SK-N-SH treated with all-trans-retinoic acid at 6 μM for 48 hours (cell line): ENCODE measurements at regions not wholly inside any gene's neighbourhood (a gene's known extent, or its start where the extent isn't known, plus 50 kb on each side); places are given as distances from the start of the nearest gene placed in this dataset.

Experiments used
- ATAC-seq: fragments of 200-7000 bp; cut with Tn5 transposase; 3 replicates; pipeline ENCODE4 v1.9.1; 2020; ENCODE audit warnings: mild to moderate bottlenecking, moderate library complexity
- ARNTL ChIP-seq: fragments of 450-650 bp; formaldehyde crosslinking; IDR thresholded peaks from 2 replicates; pipeline ENCODE4 v1.5.0; 2020; ENCODE audit warnings: low read depth, mild to moderate bottlenecking, moderate library complexity, borderline replicate concordance
- BACH2 ChIP-seq: fragments of 250-450 bp; sonication (Bioruptor Pico); IDR thresholded peaks from 2 replicates; pipeline ENCODE4 v1.9.0; 2021; ENCODE audit warnings: mild to moderate bottlenecking, borderline replicate concordance
- CREB5 ChIP-seq: fragments of 250-450 bp; sonication (Bioruptor Pico); IDR thresholded peaks from 2 replicates; pipeline ENCODE4 v1.5.1; 2020; ENCODE audit warnings: low read depth, mild to moderate bottlenecking, moderate library complexity
- CSDC2 ChIP-seq: fragments of 250-450 bp; sonication (Bioruptor Pico); IDR thresholded peaks from 2 replicates; pipeline ENCODE4 v1.5.0; 2020; ENCODE audit warnings: mild to moderate bottlenecking, moderate library complexity
- ESRRG ChIP-seq: fragments of 250-450 bp; sonication (Bioruptor Pico); IDR thresholded peaks from 2 replicates; pipeline ENCODE4 v1.6.1; 2021; ENCODE audit warnings: mild to moderate bottlenecking
- ISL1 ChIP-seq: fragments of 250-450 bp; sonication (Bioruptor Pico); IDR thresholded peaks from 2 replicates; pipeline ENCODE4 v2.1.2; 2022; ENCODE audit warnings: mild to moderate bottlenecking, moderate library complexity
- OSR1 ChIP-seq: fragments of 250-450 bp; sonication (Bioruptor Pico); IDR thresholded peaks from 2 replicates; pipeline ENCODE4 v1.8.0; 2022; ENCODE audit warnings: moderate library complexity, mild to moderate bottlenecking, inconsistent platforms
- POU6F1 ChIP-seq: fragments of 250-450 bp; sonication (Bioruptor Pico); IDR thresholded peaks from 2 replicates; pipeline ENCODE4 v1.8.0; 2021; ENCODE audit warnings: low read depth, mild to moderate bottlenecking, moderate library complexity, borderline replicate concordance
- RARB ChIP-seq: fragments of 250-450 bp; sonication (Bioruptor Pico); IDR thresholded peaks from 2 replicates; pipeline ENCODE4 v1.8.0; 2021; ENCODE audit warnings: mild to moderate bottlenecking, moderate library complexity
- SNAI2 ChIP-seq: fragments of 250-450 bp; sonication (Bioruptor Pico); IDR thresholded peaks from 2 replicates; pipeline ENCODE4 v1.5.0; 2020; ENCODE audit warnings: mild to moderate bottlenecking, moderate library complexity
- TCF4 ChIP-seq: fragments of 250-450 bp; sonication (Bioruptor Pico); IDR thresholded peaks from 2 replicates; pipeline ENCODE4 v1.8.0; 2021; ENCODE audit warnings: mild to moderate bottlenecking, moderate library complexity, borderline replicate concordance
- TOX ChIP-seq: fragments of 250-450 bp; sonication (Bioruptor Pico); IDR thresholded peaks from 2 replicates; pipeline ENCODE4 v1.8.0; 2021; ENCODE audit warnings: mild to moderate bottlenecking, moderate library complexity, borderline replicate concordance
- ZC3H10 ChIP-seq: fragments of 250-450 bp; sonication (Bioruptor Pico); IDR thresholded peaks from 2 replicates; pipeline ENCODE4 v1.5.1; 2021; ENCODE audit warnings: mild to moderate bottlenecking, moderate library complexity
- ZFP3 ChIP-seq: fragments of 250-450 bp; sonication (Bioruptor Pico); IDR thresholded peaks from 2 replicates; pipeline ENCODE4 v1.5.0; 2020; ENCODE audit warnings: mild to moderate bottlenecking, moderate library complexity
- ZNF565 ChIP-seq: fragments of 450-650 bp; formaldehyde crosslinking; conservative IDR thresholded peaks from 2 replicates; pipeline ENCODE4 v1.5.0; 2020; ENCODE audit warnings: low read depth, mild to moderate bottlenecking, moderate library complexity
- ZNF70 ChIP-seq: fragments of 450-650 bp; formaldehyde crosslinking; IDR thresholded peaks from 2 replicates; pipeline ENCODE4 v1.5.0; 2020; ENCODE audit warnings: mild to moderate bottlenecking, moderate library complexity
- TF ChIP-seq, protein P1 (sequence below): fragments of 250-450 bp; sonication (Bioruptor Pico); IDR thresholded peaks from 2 replicates; pipeline ENCODE4 v1.5.0; 2020; ENCODE audit warnings: mild to moderate bottlenecking, moderate library complexity
- TF ChIP-seq, protein P2 (sequence below): fragments of 250-450 bp; sonication (Bioruptor Pico); IDR thresholded peaks from 2 replicates; pipeline ENCODE4 v1.5.1; 2021; ENCODE audit warnings: mild to moderate bottlenecking, moderate library complexity
- TF ChIP-seq, protein P3 (sequence below): fragments of 250-450 bp; sonication (Bioruptor Pico); IDR thresholded peaks from 2 replicates; pipeline ENCODE4 v1.8.0; 2020; ENCODE audit warnings: mild to moderate bottlenecking, moderate library complexity, borderline replicate concordance

DNA sequence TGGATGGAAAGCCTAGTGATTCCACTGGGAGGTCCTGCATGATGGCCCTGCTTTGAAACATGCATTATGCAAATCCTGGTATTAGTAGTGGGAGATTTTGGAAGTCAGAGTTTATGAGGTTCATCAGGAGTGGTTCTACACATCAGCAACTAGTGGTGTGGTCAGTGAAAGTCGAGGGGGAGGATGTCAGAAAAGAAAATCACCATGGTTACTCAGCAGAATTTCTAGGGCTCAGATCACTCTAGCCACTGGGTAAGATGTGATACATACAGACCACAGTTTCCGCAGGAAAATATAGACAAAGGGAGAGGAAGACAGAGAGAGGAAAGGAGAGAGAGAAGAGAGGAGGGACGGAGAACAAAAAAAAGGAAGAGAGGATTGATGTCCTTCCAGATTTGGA, 2100.7 kb upstream of the PIK3C3 start:
- no peak for TF ChIP-seq CSDC2
- no peak for TF ChIP-seq ESRRG
- no peak for TF ChIP-seq SNAI2
- no peak for ATAC-seq

GRCh38 chr18:39846265-39846664, 2108.8 kb upstream of the PIK3C3 start:
- no peak for ATAC-seq
- no peak for TF ChIP-seq TOX (CRISPR knock-in tag)
- no peak for TF ChIP-seq CSDC2
- no peak for TF ChIP-seq BACH2 (CRISPR knock-in tag)
- TF ChIP-seq, protein P1, sequence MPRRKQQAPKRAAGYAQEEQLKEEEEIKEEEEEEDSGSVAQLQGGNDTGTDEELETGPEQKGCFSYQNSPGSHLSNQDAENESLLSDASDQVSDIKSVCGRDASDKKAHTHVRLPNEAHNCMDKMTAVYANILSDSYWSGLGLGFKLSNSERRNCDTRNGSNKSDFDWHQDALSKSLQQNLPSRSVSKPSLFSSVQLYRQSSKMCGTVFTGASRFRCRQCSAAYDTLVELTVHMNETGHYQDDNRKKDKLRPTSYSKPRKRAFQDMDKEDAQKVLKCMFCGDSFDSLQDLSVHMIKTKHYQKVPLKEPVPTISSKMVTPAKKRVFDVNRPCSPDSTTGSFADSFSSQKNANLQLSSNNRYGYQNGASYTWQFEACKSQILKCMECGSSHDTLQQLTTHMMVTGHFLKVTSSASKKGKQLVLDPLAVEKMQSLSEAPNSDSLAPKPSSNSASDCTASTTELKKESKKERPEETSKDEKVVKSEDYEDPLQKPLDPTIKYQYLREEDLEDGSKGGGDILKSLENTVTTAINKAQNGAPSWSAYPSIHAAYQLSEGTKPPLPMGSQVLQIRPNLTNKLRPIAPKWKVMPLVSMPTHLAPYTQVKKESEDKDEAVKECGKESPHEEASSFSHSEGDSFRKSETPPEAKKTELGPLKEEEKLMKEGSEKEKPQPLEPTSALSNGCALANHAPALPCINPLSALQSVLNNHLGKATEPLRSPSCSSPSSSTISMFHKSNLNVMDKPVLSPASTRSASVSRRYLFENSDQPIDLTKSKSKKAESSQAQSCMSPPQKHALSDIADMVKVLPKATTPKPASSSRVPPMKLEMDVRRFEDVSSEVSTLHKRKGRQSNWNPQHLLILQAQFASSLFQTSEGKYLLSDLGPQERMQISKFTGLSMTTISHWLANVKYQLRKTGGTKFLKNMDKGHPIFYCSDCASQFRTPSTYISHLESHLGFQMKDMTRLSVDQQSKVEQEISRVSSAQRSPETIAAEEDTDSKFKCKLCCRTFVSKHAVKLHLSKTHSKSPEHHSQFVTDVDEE (CRISPR knock-in tag) = no peak
- no peak for TF ChIP-seq POU6F1 (CRISPR knock-in tag)
- no peak for TF ChIP-seq ZC3H10
- no peak for TF ChIP-seq ARNTL
- TF ChIP-seq ZFP3 (CRISPR knock-in tag) = no peak
- TF ChIP-seq RARB (CRISPR knock-in tag) = no peak
- no peak for TF ChIP-seq SNAI2
- no peak for TF ChIP-seq ZNF565 (CRISPR knock-in tag)
- no peak for TF ChIP-seq CREB5 (CRISPR knock-in tag)
- TF ChIP-seq, protein P2, sequence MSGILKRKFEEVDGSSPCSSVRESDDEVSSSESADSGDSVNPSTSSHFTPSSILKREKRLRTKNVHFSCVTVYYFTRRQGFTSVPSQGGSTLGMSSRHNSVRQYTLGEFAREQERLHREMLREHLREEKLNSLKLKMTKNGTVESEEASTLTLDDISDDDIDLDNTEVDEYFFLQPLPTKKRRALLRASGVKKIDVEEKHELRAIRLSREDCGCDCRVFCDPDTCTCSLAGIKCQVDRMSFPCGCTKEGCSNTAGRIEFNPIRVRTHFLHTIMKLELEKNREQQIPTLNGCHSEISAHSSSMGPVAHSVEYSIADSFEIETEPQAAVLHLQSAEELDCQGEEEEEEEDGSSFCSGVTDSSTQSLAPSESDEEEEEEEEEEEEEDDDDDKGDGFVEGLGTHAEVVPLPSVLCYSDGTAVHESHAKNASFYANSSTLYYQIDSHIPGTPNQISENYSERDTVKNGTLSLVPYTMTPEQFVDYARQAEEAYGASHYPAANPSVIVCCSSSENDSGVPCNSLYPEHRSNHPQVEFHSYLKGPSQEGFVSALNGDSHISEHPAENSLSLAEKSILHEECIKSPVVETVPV (CRISPR knock-in tag) = no peak
- no peak for TF ChIP-seq ZNF70 (CRISPR knock-in tag)
- no peak for TF ChIP-seq ISL1 (CRISPR knock-in tag)
- TF ChIP-seq, protein P3, sequence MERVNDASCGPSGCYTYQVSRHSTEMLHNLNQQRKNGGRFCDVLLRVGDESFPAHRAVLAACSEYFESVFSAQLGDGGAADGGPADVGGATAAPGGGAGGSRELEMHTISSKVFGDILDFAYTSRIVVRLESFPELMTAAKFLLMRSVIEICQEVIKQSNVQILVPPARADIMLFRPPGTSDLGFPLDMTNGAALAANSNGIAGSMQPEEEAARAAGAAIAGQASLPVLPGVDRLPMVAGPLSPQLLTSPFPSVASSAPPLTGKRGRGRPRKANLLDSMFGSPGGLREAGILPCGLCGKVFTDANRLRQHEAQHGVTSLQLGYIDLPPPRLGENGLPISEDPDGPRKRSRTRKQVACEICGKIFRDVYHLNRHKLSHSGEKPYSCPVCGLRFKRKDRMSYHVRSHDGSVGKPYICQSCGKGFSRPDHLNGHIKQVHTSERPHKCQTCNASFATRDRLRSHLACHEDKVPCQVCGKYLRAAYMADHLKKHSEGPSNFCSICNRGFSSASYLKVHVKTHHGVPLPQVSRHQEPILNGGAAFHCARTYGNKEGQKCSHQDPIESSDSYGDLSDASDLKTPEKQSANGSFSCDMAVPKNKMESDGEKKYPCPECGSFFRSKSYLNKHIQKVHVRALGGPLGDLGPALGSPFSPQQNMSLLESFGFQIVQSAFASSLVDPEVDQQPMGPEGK (CRISPR knock-in tag) = no peak
- no peak for TF ChIP-seq TCF4
- TF ChIP-seq OSR1 (CRISPR knock-in tag) = no peak
- TF ChIP-seq, all 23 proteins: peak for 0

GRCh38 chr18:39845631-39846030, 2109.4 kb upstream of the PIK3C3 start:
- ATAC-seq = no peak
- TF ChIP-seq, protein P1 (CRISPR knock-in tag) = no peak
- TF ChIP-seq OSR1 (CRISPR knock-in tag) = no peak
- TF ChIP-seq, protein P2 (CRISPR knock-in tag) = no peak
- TF ChIP-seq ZNF565 (CRISPR knock-in tag) = no peak
- no peak for TF ChIP-seq TCF4
- no peak for TF ChIP-seq CREB5 (CRISPR knock-in tag)
- TF ChIP-seq CSDC2 = no peak
